ENCODE measurements at regions not wholly inside any gene's neighbourhood (a gene's known extent, or its start where the extent isn't known, plus 50 kb on each side); places are given as distances from the start of the nearest gene placed in this dataset.

- H3K27me3 ChIP-seq (ENCODE audit: control insufficient read depth in 4 of 4, insufficient read depth in 4 of 4, low read length in 3 of 4): no peaks in the 10 kb centered on the region
- H3K9ac ChIP-seq (ENCODE audit: low read depth in 1 of 2, low read length in 2 of 2): no peak overlapping the region
- 84% methylated on average over 11 of the region's 11 CpGs for WGBS
- H3K36me3 ChIP-seq (ENCODE audit: control insufficient read depth in 4 of 4, insufficient read depth in 3 of 4, low read depth in 1 of 4, low read length in 3 of 4): no peaks in the 10 kb centered on the region
- no peak overlapping the region for H3K27ac ChIP-seq (ENCODE audit: low read depth in 1 of 2, low read length in 2 of 2)
- H3K9me3 ChIP-seq (ENCODE audit: control insufficient read depth in 4 of 4, low read length in 3 of 4): no peaks in the 10 kb centered on the region
- H3K4me1 ChIP-seq (ENCODE audit: control insufficient read depth in 4 of 4, insufficient read depth in 4 of 4, low read length in 3 of 4): no peaks in the 10 kb centered on the region
- H3K4me3 ChIP-seq (ENCODE audit: low read depth in 1 of 3, low read length in 3 of 3): no peak overlapping the region
- TF ChIP-seq EGR1 (IDR thresholded peaks at IDR 0.05; ENCODE audit: low read depth in 2 of 2) (no peak), ZBTB33 (IDR thresholded peaks at IDR 0.05) (no peak), NR2F2 (IDR thresholded peaks at IDR 0.05) (no peak), FOXA2 (IDR thresholded peaks at IDR 0.05) (no peak), TAF1 (conservative IDR thresholded peaks at IDR 0.05) (no peak), CTCF (IDR thresholded peaks at IDR 0.05; ENCODE audit: low read depth, low read length, missing input control) (no peak), ATF3 (IDR thresholded peaks at IDR 0.05) (no peak), RAD21 (IDR thresholded peaks at IDR 0.05) (no peak), SP1 (IDR thresholded peaks at IDR 0.05) (no peak), HNF4A (conservative IDR thresholded peaks at IDR 0.05) (no peak), YY1 (IDR thresholded peaks at IDR 0.05) (no peak), JUND (IDR thresholded peaks at IDR 0.05) (no peak), HNF4G (IDR thresholded peaks at IDR 0.05) (no peak), GABPA (IDR thresholded peaks at IDR 0.05 in 1 of 2, conservative IDR thresholded peaks at IDR 0.05 in 1 of 2) (no peak), REST (IDR thresholded peaks at IDR 0.05) (no peak), MAX (IDR thresholded peaks at IDR 0.05) (no peak), RXRA (IDR thresholded peaks at IDR 0.05) (no peak), FOXA1 (IDR thresholded peaks at IDR 0.05) (no peak)
- DNase-seq (ENCODE audit: low spot score): no peak
Measured at GRCh38 chr7:153100691-153101237, 341.2 kb downstream of the ACTR3B start.

Data from liver (tissue), 8 donors.